CD4-positive, alpha-beta T cell treated with Interleukin-4 for 4 hours (primary cell): ENCODE measurements at regions not wholly inside any gene's neighbourhood (a gene's known extent, or its start where the extent isn't known, plus 50 kb on each side); places are given as distances from the start of the nearest gene placed in this dataset.

Source experiments
- DNase-seq: peaks from one replicate; pipeline ENCODE4 v3.0.0-alpha.2; 2020

DNA sequence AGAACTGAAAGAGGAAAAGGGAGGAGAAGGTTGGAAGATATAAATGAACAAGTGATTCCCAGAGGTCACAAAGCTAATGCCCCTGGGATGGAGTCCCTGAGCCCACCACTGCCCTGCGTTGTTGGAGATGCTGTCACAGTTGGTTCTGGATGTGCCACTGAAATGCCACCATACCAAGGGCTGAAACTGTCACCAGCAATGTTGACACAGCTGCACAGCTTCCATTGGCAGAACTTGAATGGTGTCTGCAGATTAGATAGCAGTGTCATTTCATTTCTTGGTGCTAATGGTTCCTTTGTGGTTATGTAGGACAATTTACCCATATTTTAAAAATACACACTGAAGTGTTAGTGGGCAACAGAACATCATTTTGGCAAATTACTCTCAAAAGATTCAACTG lies 120.7 kb downstream of the TBXT start:
- no peak for DNase-seq

DNA sequence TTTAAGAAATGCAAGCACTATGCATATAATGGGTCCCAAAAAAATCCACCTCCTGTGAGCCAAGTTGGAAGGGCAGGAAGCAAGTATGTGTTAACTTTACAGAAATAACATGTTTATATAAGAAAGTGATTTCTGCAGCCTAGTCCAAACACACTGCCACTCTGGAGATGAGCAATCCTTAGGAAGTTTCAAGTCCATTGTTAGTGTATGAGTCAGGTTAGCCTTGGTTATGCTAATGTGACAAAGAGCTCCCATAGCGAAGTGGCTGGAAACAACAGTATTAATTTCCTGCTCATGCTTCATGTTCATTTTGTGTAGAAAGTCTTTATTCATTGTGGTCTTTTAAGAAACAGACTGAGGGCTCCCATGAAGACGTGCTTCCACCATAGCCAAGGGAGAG lies 121.4 kb downstream of the TBXT start:
- no peak for DNase-seq

DNA sequence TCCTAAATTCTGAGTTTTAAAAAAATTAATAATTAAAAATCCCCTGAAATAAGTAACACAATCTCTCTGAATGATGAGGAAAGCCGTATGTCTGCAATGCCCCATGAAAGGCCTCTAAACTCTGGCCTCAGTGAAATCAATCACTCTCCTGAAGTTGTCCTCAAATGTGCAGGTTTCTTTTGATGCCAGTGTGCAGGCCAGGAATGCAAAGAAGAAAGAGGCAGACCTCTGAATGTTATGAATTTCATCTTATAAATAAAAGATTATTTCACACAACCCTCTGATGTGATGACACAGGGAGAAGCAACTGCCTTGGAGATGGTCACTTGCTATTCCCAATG lies 121.8 kb downstream of the TBXT start:
- DNase-seq, result no peak

DNA sequence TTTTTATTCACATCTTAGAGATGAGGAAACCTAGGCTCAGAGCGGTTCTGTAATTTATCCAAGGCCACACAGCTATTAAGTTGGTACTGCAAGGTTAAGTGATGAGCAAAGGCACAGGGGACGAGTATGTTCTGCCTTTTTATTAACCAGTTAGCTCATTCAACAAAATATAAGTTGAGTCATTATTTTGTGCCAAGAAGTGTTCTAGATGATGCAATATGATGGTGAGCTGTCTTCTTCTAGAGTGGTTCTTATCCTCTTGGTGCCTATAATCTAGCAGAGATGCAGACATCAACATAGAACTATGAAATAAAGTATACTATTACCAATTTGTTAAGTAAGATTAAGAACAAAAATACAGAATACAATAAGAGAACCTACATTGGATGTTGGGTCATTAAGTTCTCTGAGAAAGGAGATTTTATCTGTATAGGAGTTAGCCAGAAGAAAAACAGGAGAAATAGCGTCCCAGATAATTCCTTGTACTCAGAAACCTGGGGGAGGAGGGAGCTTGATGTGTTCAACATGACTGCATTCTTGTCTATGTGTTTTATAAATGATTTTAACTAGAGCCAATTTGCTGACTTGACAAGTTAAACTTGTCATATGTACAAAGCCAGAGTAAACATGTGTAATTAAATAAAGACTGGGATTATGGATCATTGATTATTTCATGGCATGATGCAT lies 122.3 kb downstream of the TBXT start:
- no peak for DNase-seq

DNA sequence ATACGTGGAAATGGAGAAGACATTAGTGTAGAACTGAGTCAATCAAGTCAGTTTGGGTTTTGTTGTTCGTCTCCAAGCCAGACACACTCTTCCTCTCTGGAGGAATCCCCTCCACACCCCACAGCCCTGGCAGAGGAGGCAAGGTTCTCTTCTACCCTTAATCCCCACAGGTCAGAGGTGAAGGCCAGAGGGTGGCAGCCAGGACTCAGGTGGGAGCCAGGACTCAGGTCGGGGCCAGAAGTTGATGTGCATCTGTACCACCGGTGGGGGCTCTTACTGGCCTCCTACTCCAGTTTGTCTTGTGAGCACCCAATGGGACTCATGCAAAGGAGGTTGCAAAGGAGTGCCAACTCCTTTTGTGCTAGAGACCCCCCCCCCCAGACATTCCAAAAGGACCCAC lies 126.4 kb downstream of the TBXT start:
- DNase-seq, result no peak

DNA sequence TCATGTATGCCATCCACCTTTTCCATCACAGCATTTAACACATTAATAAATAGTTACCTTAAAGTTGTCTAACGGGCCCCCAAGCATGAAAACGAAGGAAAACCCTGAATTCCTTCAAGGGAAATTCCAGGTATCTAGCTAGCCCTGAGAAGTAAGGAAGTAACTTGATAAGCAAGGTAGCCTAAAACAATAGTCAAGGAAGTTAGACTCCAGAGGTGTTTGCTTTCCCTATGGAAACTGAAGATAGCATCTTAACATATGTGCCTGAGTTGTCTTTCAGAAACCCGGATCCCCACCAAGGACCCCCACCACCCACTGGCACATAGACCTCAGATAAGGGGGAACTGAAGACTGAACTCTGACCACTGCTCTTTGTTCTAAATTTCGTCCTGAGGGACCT lies 127.4 kb downstream of the TBXT start:
- no peak for DNase-seq

DNA sequence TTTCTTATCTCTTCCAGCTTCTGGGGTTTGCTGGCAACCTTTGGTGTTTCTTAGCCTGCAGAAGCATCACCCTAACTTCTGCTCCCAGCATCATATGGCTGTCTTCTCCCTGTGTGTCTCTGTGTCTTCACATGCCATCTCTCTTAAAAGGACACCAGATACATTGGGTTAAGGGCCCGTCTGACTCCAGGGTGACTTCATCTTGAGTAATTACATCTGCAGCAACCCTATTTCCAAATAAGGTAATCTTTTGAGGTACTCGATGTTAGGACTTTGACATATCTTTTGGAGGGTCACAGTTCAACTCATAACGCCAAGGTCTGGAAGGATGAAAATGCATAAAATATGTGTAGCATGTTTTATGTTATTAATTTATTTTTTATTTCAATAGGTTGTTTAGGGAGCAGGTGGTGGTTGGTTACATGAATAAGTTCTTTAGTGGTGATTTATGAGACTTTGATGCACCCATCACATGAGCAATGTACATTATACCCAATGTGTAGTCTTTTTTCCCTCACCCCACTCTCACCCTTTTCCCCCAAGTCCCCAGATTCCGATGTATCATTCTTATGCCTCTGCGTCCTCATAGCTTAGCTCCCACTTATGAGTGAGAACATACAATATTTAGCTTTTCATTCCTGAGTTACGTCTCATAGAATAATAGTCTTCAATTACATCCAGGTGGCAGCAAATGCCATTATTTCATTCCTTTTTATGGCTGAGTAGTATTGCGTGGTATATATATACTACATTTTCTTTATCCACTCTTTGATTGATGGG lies 131.1 kb downstream of the TBXT start:
- no peak for DNase-seq

DNA sequence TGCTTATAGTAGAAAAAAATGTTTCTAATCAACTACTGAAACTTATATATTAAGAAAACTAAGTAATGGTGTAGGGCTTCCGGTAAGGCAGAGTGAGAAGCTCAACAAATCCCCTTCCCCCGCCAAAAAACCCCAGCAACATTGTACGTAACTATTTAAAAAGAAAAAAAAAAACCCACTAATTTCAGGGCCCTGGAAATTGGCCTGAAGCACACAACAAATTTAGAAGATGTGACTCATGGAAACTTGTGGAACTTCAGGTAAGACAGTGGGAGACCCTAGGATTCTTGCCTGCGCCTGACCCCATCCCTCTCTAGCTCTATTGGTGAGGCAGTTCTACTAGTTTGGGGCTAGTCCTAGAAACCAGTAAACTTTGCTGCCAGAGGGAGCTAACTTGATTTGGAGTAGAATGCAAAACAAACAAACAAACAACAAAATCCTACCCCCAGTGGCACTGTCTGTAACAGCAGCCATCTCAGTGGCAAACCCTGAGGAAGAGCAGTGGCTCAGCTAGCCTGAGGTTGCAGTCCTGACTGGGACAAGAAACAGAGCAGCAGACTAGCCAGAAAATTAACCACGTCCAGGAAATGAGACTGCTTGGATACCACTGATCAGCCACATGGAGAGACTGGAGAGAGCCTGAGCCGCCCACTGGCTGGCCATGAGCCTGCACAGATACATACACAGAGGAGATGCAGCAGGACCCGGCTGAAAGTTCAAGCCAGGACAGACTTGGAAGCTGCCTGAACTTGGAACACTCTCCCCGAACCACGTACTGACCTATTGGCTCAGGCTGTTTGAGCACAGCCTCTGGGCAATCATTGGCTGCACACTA lies 135.1 kb downstream of the TBXT start:
- DNase-seq, result no peak

DNA sequence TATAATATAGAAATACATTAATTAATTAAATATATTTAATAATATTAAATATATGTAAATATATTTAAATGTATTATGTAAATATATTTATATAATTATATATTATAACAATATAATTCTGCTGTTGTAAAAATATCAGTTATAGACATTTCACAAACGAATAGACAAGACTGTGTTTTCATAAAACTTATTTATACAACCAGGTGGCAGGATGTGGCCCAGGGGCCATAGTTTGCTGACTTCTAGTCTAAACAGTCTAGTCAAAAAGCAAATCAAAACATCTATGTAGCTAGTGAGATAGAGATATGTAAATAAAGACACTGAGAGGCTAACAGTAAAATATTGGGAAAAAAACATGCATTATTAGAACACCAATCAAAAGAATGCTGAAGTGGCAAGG lies 136.4 kb downstream of the TBXT start:
- no peak for DNase-seq

DNA sequence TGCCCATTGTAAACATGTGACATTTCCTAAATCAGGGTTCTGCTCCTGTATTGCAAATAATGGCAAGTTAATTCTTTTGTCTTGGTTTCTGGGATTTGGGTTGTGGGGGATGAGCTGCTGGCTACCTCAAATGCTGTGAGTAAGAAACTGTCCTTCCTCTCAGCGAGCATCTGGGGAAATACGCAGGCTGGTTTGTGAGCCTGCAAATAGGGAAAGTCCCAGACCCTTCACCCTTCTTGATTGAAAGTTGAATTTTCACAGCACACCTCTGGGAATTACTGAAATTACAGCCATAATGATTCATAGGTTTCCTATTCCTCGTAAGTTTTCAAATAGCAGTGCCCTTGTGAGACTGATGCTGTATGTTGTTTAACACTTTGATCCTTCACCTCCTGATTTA lies 138.1 kb downstream of the TBXT start:
- DNase-seq, result no peak

DNA sequence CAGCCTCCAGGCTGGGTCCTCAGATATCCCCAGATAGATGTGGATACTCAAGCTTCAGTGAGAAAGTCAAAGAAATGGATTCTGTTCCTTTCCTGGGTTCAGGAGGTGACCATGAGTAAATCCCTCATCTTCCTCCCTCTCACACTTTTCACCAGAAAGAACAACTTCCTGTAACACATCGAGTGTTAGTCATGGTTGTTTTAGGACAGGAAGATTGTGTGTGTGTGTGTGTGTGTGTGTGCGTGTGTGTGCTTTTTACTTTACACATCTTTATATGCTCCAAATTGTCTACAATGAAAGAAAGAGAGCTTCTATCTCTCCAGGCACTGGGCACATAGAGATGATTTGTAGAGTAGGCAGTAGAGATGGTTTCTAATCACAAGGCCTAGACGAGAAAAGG lies 139.9 kb downstream of the TBXT start:
- no peak for DNase-seq

DNA sequence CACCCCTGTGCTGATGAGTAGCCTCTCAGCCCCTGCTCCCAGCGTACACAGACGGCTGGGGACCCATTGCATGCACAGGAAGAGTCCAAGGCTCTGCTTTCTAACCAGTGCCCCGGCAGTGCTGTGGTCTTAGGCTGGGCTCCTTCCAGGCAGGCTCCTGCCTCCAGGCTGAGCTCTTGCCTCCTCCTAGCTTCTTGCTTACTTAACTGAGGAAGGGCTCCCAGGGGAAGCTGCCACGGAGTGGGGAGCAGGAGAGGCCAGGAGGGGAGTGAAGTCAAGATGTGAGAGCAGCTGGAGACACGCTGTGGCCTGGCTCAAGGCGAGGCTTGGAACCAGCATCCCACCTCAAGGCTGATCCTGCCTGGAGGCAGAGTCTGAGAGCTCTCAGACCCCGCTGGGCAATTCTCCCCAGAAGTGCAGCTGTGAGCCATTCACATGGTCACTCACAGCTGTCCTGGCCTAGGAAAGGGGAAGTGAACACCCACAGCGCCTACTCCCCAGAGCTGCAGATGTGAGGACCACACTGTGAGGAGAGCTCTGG lies 141.0 kb downstream of the TBXT start:
- no peak for DNase-seq

DNA sequence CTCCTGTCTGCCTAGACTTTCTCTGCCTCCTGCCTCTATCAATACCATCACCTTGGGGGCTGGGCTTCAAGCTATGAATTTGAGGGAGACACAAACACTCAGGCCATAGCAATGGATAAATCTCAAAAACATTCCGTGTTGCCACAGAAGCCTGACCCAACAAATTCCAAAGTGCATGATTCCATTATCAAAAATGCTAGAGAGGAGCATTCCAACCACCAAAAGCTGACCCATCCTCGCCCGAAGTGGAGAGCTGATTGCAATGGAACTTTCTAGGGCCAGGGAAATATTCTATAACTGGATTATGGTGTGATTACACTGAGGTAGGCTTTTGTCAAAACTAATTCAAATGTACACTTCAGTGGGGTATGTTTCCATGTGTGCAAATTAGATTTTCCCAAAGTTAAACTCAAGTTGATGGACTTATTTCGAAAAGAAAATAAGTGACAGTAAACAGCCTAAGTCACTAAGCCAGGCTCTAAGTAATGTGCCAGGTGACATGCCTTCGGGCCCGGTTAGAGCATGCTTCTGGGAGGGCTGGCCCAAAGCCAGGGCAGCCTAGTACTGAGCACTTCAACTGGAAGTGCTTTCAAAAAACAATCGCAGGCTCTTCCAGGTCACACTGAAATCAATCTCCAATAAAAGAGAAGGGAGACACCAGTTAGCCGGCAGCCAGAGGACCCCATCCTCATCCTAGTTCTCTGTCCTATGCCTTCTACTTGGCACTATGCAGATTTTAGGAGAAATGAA lies 142.3 kb downstream of the TBXT start:
- DNase-seq, result no peak

DNA sequence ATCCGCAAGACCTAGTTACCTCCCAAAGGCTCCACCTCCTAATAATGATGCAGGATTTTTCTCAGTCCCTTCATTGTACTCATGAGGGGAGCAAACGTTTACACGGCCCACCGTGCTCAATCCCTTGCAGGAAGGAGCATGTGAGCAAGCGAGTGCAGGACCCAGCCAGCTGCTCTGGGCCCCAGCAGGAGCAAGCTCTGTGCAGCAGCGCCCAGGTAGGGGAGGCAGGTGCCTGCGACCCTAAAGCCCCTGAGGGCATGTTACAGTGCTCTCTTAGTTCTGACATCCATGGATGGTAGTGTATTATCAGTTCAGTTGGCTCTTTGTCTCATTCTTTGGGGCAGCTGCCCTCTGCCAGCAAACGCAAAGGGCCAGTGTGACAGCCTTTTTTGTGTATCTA lies 143.4 kb downstream of the TBXT start:
- DNase-seq, result no peak

DNA sequence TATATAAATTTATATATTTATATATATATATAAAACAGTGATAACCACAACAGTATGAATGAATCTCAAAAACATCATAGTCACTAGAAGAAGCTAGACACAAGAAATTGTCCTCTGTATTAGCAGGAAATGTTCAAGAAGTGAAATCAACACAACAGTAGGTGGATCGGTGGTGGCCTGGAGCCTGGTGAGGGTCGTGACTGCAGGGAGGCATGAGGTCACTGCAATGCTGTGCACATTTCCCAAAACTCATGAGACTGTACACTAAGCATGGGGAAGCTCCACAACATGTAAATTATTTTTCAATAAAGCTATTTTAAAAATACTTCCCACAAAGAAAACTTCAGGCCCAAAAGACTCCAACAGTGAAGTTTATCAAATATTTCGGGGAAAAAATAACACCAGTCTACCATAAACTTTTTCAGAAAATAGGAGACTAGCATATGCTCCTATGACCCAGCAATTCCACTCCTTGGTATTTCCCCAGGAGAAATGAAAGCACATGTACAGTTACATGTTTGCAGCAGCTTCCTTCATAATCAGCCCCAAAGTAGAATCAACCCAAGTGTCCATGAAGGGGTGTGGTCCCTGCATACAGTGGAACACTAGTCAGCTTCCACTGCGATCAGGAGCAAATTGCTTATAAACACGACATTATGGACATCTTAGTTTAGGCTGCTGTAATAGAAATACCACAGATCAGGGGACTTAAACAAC lies 144.2 kb downstream of the TBXT start:
- DNase-seq, result no peak

DNA sequence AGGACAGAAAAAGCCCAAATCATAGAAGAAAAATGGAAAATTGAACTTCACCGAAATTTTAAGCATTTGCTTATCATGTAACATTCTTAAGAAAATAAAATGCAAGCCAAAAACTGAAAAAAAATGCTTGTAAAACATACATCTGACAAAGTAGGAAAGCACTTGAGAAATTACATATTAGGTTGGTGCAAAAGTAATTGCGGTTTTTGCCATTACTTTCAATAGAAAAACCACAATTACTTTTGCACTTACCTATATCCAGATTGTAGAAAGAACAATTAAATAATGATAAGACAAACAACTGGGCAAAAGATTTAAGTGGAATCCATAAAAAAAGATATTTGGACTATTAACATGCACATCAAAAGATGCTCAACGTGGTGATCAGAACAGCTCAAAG lies 146.2 kb downstream of the TBXT start:
- DNase-seq, result no peak

DNA sequence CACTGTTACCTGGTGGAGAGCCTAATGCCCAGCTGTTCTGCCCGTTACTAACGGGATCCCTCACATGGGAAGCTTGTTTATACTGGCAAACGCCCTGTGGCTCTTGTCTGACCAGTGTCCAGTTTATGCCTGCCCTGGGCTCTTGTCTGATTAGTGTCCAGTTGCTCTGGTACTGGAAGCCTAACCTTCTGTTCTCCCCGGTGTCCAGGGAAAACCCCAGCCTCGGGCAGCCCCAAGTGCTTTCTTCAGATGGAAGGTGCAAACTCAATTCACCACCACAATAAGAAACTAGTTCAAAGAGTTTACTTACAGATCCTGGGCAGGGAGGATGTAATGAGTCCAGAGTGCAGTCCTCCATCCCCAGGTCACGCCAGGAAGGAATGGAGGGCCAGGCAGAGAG lies 148.4 kb downstream of the TBXT start:
- DNase-seq, result no peak

DNA sequence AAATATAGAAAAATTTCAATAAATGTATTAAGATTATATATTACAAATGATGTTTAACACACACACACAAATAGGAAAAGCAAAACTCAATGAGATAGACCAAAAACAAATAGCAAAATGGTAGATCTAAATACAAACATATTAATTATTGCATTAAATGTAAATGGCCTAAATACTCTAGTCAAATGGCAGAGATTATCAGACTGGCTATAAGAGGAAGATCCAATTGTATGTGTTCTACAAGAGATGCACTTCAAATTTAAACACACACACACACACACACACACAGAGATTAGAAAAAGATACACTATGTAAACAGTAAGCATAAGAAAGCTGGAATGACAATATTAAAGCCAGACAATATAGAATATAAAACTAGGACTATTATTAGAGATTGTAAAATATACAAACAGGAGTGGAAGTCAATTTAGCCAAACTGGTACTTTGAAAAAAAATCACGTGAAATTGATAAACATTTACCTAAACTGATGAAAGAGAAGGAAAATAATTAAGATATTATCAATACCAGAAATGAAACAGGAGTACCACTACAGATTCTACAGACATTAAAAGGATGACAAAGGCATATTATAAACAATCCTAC lies 150.5 kb downstream of the TBXT start:
- DNase-seq, result no peak

DNA sequence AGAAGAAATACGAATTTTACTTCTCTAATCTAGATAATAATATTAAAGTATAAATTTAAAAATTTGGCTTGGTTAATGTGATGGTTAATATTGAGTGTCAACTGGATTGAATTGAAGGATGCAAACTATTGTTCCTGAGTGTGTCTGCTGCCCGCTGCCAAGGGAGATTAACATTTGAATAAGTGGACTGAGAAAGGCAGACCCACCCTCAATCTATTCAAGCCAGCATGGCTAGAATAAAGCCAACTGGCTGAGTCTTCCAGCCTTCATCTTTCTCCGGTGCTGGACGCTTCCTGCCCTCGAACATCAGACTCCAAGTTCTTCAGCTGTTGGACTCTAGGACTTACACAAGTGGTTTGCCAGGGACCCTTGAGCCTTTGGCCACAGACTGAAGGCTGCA lies 152.7 kb downstream of the TBXT start:
- DNase-seq, result no peak

DNA sequence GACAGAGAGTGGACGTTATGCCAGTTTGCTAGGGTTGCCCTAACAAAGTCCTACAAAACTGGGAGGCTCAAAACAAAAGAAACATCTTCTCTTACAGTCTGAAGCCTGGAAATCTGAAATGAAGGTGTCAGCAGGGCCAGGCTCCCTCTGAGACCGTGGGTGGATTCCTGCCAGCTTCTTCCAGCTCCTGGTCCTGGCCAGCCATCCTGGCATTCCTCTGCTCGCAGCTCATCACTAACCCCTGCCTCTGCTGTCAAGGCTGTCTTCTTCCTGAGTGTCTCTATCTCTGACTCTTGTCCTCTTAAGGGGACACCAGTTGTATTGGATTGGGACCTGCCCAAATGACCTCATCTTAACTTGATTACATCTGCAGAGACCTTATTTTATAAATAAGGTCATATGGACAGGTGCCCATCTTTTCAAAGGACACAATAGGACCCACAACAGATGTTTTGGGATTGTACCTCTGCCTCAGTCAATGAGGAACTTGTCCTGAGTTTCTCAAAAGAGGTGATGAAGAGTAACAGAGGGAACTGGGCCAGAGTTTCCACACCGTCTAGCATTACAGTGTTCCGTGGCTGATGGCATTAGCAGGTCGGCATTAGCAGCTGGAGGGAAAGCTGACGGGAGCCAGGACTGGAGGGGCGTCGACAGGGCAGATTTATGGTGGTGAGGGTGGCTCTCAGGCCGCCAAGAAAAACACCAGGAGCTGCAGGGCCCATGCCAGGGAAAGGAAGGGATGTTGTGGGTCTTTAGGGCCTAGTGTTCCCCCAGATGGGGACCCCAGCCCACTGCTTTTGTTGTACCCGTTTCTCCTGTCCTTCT lies 157.3 kb downstream of the TBXT start:
- DNase-seq, result no peak
